Right lobe of liver (tissue), 6 donors: ENCODE measurements at regions not wholly inside any gene's neighbourhood (a gene's known extent, or its start where the extent isn't known, plus 50 kb on each side); places are given as distances from the start of the nearest gene placed in this dataset.
"Not testable (repeated sequence)": the region's sequence is repeated elsewhere in the genome, so short reads cannot be mapped to it uniquely, and the experiment has no call there.

ENCODE experiments used
- ATAC-seq, 4 donors: fragments of 200-7000 bp; cut with Tn5 transposase; one replicate each; pipeline ENCODE4 v1.9.1; 2020; ENCODE audit warnings: mild to moderate bottlenecking in 4 of 4, moderate library complexity in 4 of 4
- DNase-seq, 3 donors: peaks; one replicate each; pipeline ENCODE4 v3.0.0-alpha.2; 2020
- H3K27ac ChIP-seq, 3 donors: fragments of 200-600 bp; one replicate each; pipeline ENCODE4 v1.8.0; 2022
- H3K27me3 ChIP-seq, 2 donors: fragments of 200-600 bp; one replicate each; pipeline ENCODE4 v1.8.0; 2022
- H3K36me3 ChIP-seq, 4 donors: fragments of 200-600 bp; sonication (generic) in 1 of 4; one replicate each; pipeline versions ENCODE4 v1.5.1 to v1.8.0; 2017 to 2022; ENCODE audit warnings: control low read depth in 1 of 4
- H3K4me1 ChIP-seq, 4 donors: fragments of 200-600 bp; sonication (generic) in 1 of 4; one replicate each; pipeline versions ENCODE4 v1.5.1 to v1.8.0; 2017 to 2022; ENCODE audit warnings: control low read depth in 1 of 4
- H3K4me3 ChIP-seq, 3 donors: fragments of 200-600 bp; one replicate each; pipeline ENCODE4 v1.8.0; 2022
- H3K9me3 ChIP-seq, 4 donors: fragments of 200-600 bp; sonication (generic) in 1 of 4; one replicate each; pipeline versions ENCODE4 v1.5.1 to v1.8.0; 2017 to 2022; ENCODE audit warnings: control low read depth in 1 of 4
- POLR2A ChIP-seq: fragments of 450-650 bp; IDR thresholded peaks from one replicate; pipeline ENCODE4 v1.6.1; 2017; ENCODE audit warnings: antibody characterized with exemption, mild to moderate bottlenecking
- WGBS: methylation state at CpG from one replicate; pipeline ENCODE4 v1.1.6; 2018; ENCODE audit warnings: low coverage, low lambda C conversion rate; ENCODE audit not compliant: insufficient coverage; ENCODE audit errors: missing lambda C conversion rate; 5-methylcytosine and 5-hydroxymethylcytosine counted together
- intact Hi-C, 2 donors: fragments of 100-400 bp; cut with DNase I; formaldehyde crosslinking; loops; one replicate each; pipeline versions ENCODE4 v1.11.2 to v1.14.1; 2022
- TF ChIP-seq, protein P1 (sequence below), 4 donors: fragments of 200-600 bp in 3 of 4; fragments of 450-650 bp in 1 of 4; IDR thresholded peaks; one replicate each; pipeline versions ENCODE4 v1.5.1 to v1.8.0; 2016 to 2022; ENCODE audit warnings: antibody characterized with exemption in 4 of 4, mild to moderate bottlenecking in 2 of 4
- donor health status: DM: no; HTN: yes; CAD: no.
- donor health status: DM: no; HTN: no; CAD: no.
- donor health status: DM: no; HTN: no; CAD: no.
- donor health status: DM: no; HTN: yes; CAD: no.
- donor health status: DM: no; HTN: yes; CAD: no.

DNA sequence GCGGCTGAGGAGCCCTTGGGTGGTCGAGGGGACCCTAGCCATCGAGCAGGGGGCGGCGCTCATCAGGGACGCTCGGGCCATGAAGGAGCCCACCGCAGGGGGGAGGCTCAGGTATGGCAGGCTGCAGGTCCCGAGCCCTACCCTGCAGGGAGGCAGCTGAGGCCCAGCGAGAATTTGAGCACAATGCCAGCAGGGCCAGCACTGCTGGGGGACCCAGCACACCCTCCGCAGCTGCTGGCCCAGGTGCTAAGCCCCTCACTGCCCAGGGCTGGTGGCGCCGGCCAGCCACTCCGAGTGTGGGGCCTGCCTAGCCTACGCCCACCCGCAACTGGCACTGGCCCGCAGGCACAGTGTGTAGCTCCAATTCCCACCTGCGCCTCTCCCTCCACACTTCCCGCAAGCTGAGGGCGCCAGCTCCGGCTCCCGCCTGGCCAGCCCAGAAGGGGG, 325.4 kb upstream of the FRG1 start:
- intact Hi-C loops = no loop called here
- Histone ChIP-seq H3K9me3 (no peaks in the 10 kb centered on the region), H3K27ac (no peak overlapping the region), H3K4me3 (no peak overlapping the region), H3K4me1 (no peaks in the 10 kb centered on the region), H3K27me3 (no peaks in the 10 kb centered on the region), H3K36me3 (no peaks in the 10 kb centered on the region)
- ATAC-seq (peak in 1 of 4 donors; percentile 38), DNase-seq (no peak)
- WGBS = no CpG with 5 or more reads among the region's 22 CpGs
- TF ChIP-seq POLR2A = no peak
- TF ChIP-seq, protein P1, sequence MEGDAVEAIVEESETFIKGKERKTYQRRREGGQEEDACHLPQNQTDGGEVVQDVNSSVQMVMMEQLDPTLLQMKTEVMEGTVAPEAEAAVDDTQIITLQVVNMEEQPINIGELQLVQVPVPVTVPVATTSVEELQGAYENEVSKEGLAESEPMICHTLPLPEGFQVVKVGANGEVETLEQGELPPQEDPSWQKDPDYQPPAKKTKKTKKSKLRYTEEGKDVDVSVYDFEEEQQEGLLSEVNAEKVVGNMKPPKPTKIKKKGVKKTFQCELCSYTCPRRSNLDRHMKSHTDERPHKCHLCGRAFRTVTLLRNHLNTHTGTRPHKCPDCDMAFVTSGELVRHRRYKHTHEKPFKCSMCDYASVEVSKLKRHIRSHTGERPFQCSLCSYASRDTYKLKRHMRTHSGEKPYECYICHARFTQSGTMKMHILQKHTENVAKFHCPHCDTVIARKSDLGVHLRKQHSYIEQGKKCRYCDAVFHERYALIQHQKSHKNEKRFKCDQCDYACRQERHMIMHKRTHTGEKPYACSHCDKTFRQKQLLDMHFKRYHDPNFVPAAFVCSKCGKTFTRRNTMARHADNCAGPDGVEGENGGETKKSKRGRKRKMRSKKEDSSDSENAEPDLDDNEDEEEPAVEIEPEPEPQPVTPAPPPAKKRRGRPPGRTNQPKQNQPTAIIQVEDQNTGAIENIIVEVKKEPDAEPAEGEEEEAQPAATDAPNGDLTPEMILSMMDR (IDR thresholded peaks at IDR 0.05) = no peak

DNA sequence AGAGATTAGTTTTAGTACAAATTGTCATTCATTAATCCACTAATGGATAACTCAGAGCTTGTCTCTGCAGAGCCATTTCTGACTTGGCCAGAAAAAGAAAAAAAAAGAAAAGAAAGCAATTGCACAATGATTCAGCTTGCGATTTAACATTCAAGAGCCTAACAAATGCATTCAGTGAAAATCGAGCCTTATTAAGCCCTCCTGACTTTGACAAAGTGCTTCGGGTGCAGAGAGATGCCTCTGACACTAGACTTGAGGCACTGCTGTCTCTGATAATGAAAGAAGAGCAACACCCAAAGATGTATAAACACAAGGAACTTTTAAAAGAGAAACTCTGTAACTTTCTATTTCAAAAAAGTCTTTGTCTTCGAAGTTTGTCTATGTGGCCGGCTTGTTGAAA, 322.9 kb upstream of the FRG1 start:
- H3K27me3 ChIP-seq, H3K9me3 ChIP-seq, H3K4me3 ChIP-seq, H3K4me1 ChIP-seq, H3K27ac ChIP-seq, DNase-seq, H3K36me3 ChIP-seq, intact Hi-C loops, ATAC-seq: not testable (repeated sequence)
- 43% methylated on average over 5 of the region's 5 CpGs for WGBS

DNA sequence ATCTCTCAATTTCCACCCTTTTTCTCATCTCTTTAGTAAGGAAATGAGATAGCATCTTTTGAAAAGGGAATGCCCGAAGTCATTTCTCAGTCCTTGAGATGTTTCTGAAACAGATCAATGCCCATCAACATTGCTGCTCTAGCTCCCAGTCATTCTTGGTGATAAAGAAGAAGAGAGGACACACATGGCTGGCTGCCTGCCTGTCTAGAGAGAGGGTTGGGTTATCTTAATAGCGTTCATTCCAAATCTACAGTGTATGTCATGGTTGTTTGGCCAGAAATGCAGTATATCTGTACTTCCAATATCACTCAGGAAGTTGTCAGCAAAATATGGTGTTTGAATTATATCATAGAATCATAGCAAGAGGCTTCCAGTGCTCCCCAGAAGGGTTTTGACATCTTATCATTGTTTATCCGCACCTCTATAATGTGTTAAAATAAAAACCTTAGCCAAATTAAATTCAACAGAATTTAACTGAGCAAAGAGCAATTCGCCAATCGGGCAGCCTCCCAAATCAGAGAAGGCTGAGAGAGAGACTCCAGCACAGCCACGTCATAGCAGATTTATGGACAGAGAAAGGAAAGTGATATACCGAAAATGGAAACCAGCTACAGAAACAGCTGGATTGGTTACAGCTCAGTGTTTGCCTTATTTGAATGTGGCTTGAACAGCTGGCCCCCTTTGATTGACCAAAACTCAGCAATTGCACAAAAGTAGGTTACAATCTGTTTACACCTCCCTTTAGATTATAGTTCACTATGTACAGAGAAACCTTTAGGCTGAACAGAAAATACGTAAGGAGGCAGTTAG, 321.0 kb upstream of the FRG1 start:
- intact Hi-C loops, DNase-seq, H3K36me3 ChIP-seq, H3K9me3 ChIP-seq, H3K4me3 ChIP-seq, H3K4me1 ChIP-seq, ATAC-seq, H3K27me3 ChIP-seq, H3K27ac ChIP-seq: not testable (repeated sequence)
- 40% methylated on average over 8 of the region's 8 CpGs for WGBS

DNA sequence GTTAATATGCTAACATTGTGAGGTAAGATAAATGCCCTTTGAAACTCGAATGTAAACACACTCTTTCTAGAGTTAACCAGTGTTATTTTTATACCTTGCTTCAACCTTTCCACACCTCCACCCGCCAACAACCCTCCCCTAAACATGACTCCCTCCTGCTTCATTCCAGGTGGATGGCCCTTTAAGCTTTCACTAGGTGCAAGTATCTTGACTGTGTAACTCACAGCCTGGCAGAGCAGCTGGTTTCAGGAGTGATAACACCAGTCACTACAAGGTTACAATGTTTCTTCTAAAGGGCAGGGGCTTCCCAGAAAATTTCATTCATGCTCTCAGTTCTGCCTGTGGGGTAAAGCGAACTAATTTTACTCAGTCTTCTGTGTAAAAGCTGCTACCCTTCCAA, 318.1 kb upstream of the FRG1 start:
- intact Hi-C loops, H3K27ac ChIP-seq, H3K27me3 ChIP-seq, H3K9me3 ChIP-seq, H3K4me3 ChIP-seq, DNase-seq, H3K36me3 ChIP-seq, H3K4me1 ChIP-seq: not testable (repeated sequence)
- 23% methylated on average over 2 of the region's 3 CpGs for WGBS
- peak in 1 of 4 donors; percentile 40 for ATAC-seq

DNA sequence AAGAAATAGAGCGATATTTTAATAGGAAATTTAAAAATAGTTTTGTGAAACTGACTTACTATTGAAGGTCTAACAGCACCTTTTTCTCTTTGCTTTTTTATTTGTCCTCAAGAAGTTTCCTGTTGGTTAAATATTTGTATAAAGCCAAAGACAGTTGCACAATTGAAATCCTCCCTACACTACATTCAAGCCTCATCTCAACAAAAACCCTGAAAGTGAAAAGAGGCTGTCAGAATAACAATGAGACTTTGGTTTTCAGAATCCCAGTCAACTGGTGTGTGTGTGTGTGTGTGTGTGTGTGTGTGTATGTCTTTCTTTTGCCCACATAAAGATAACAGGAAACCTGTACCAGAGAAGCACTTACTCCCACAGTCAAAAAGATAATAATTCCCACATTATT, 313.6 kb upstream of the FRG1 start:
- intact Hi-C loops, H3K27me3 ChIP-seq, H3K27ac ChIP-seq, H3K9me3 ChIP-seq, H3K4me3 ChIP-seq, H3K36me3 ChIP-seq, H3K4me1 ChIP-seq, DNase-seq, ATAC-seq: not testable (repeated sequence)
- WGBS = 24% methylated on average over 1 of the region's 1 CpG

DNA sequence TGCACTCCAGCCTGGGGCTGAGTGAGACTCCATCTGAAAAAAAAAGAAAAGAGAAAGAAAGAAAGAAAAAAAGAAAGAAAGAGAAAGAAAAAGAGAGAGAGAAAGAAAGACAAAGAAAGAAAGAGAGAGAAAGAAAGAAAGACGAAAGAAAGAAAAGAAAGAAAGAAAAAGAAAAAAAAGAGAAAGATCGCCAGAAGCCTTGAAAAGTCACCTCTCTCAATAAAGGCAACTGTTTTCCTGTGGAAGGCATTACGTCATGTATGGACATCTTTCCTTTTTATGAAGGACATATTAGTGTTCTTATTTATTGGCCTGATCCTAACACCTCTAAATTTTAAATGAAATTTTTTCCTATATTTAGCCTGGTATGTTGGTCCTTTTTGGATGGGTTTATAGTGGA, 310.9 kb upstream of the FRG1 start:
- H3K4me1 ChIP-seq, H3K27ac ChIP-seq, H3K4me3 ChIP-seq, ATAC-seq, H3K9me3 ChIP-seq, H3K27me3 ChIP-seq, DNase-seq, H3K36me3 ChIP-seq, intact Hi-C loops: not testable (repeated sequence)
- 46% methylated on average over 3 of the region's 3 CpGs for WGBS

DNA sequence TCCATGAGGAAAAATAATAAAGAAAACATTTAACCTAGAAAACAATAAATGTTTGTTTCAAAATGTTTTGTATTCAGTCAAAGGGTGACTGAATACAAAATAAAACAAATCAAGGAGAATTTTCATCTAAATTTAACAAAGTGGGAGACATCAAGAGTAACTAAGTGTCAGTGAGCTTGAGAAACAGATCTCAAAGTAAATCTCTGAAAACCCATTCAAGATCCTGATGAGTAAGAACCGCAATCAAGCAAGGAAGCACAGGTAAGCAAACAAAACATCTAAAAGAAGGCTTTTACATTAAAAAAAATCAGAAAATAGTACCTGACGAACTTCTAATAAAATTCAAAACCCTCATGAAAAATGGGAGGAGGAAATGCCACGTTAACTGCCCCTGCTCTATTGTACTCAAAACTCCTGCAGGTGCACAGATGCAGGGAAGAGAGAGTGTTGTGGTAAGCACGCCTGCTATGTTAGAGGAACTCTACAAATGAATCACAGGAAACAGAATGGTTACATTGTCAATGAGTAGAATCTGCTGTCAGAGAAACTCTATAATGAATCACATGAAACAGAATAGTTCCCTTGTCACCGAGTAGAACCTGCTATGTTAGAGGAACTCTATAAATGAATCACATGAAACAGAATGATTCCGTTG, 309.6 kb upstream of the FRG1 start:
- H3K4me1 ChIP-seq, H3K27me3 ChIP-seq, H3K4me3 ChIP-seq, H3K27ac ChIP-seq, H3K9me3 ChIP-seq, intact Hi-C loops, H3K36me3 ChIP-seq, DNase-seq: not testable (repeated sequence)
- WGBS = 23% methylated on average over 6 of the region's 6 CpGs
- peak in 1 of 4 donors; percentile 18 for ATAC-seq

DNA sequence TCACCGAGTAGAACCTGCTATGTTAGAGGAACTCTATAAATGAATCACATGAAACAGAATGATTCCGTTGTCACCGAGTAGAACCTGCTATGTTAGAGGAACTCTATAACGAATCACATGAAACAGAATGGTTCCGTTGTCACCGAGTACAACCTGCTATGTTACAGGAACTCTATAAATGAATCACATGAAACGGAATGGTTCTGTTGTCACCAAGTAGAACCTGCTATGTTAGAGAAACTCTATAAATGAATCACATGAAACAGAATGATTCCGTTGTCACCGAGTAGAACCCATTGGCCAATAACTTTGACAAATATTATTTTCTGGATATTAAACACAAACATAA, 309.1 kb upstream of the FRG1 start:
- WGBS = 51% methylated on average over 9 of the region's 9 CpGs
- H3K4me3 ChIP-seq = not testable (repeated sequence)

DNA sequence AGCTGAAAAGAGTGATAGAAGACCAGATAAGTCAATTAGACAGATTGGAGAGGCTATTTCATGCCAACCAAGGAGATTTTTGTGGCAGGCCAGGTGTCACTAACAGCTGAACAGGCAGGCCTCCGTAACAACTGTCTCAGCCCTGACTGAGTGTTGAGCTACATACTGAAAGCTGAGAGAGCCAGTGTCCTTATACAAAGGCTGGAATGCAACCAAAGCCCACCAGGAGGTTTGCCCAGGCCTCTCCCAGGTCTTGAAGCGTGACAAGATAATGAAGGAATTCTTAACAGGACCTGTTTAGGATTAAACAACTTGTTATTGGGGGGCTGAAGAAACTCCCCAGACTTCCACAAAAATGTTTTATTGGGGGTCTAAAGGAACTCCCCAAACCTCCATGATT, 290.2 kb upstream of the FRG1 start:
- H3K27me3 ChIP-seq, H3K9me3 ChIP-seq, DNase-seq, H3K4me1 ChIP-seq, intact Hi-C loops, ATAC-seq, H3K4me3 ChIP-seq, H3K27ac ChIP-seq, H3K36me3 ChIP-seq: not testable (repeated sequence)
- WGBS = 58% methylated on average over 2 of the region's 2 CpGs

More for the DNA sequence above, 309.1 kb upstream of the FRG1 start:
- H3K36me3 ChIP-seq, H3K4me1 ChIP-seq, DNase-seq, H3K27me3 ChIP-seq, ATAC-seq, intact Hi-C loops, H3K9me3 ChIP-seq, H3K27ac ChIP-seq: not testable (repeated sequence)

DNA sequence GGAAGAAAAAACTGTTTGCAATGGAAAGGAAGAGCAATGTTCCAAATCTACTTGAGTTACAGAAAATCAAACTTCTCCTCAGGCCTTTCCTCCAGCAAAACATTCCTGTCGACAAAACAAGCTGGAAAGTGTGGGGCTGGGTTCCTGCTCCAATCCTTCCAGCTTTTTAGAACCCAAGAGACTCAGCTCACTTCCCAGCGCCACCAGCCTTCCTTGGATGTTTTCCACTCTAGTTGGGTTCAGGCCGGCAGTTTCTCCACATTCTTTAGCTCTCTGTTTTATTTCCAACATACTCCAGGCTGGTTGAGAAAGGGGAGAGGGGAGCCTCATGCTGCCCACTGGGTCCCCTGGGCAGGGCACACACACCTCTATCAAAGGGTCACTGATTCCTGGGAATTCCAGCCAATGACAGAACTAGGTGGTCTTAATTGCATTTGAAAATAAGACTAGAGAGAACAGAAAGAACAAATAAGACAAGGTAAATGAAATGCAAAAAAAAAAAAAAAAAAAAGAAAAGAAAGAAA, 287.5 kb upstream of the FRG1 start:
- no CpG with 5 or more reads among the region's 3 CpGs for WGBS
- intact Hi-C loops, H3K9me3 ChIP-seq, DNase-seq, H3K27me3 ChIP-seq, H3K4me3 ChIP-seq, H3K4me1 ChIP-seq, H3K36me3 ChIP-seq, ATAC-seq, H3K27ac ChIP-seq: not testable (repeated sequence)
